Epidermal melanocyte (primary cell): ENCODE measurements at regions not wholly inside any gene's neighbourhood (a gene's known extent, or its start where the extent isn't known, plus 50 kb on each side); places are given as distances from the start of the nearest gene placed in this dataset.

ENCODE experiments used
- DNase-seq: peaks from one replicate; pipeline ENCODE4 v3.0.0; 2011; ENCODE audit warnings: low spot score; ENCODE audit not compliant: insufficient read length

DNA sequence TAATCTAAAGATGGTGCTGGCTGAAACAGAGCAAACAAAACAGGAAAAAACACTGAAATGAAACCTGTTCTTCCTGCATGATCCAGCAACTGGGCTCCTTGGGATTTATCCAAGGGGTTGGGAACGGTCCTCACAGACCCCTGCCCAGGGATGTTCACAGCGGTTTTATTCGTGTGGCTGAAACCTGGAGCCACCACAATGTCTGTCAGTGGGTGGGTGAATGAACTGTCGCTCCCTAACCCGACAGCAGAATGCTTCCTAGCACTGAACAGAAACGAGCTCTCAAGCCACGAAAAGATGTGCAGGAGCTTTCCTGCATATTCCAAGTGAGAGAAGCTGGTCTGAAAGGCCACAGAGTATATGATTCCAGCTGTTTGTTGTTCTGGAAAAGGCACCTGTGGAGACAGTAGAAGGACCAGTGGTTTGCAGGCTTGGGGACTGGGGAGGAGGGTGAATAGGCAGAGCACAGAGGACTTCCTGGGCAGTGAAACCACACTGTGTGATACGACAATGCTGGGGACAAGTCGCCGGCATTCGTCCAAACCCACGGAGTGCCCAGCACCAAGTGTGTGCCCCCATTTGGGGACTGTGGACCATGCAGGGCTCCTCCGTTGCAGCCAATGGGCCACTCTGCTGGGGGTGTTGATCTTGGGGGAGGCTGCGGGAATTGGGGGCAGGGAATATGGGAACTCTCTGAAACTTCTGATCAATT, 73.9 kb downstream of the TEX29 start:
- DNase-seq = no peak

- no peak for DNase-seq
Measured at GRCh38 chr13:111395511-111396393, 75.3 kb downstream of the TEX29 start.

- no peak for DNase-seq
Measured at GRCh38 chr13:111396457-111396856, 76.0 kb downstream of the TEX29 start.

- DNase-seq = no peak
Measured at GRCh38 chr13:111397202-111397880, 76.9 kb downstream of the TEX29 start.

GRCh38 chr13:111398196-111398595, 77.8 kb downstream of the TEX29 start:
- DNase-seq = no peak

- DNase-seq = no peak
Measured at GRCh38 chr13:111398715-111399299, 78.4 kb downstream of the TEX29 start.

GRCh38 chr13:111399334-111399733, 78.9 kb downstream of the TEX29 start:
- no peak for DNase-seq

- no peak for DNase-seq
Measured at GRCh38 chr13:111399776-111400538, 79.5 kb downstream of the TEX29 start.

- no peak for DNase-seq
Measured at GRCh38 chr13:111401151-111401550, 80.7 kb downstream of the TEX29 start.

GRCh38 chr13:111401755-111402154, 81.3 kb downstream of the TEX29 start:
- DNase-seq = no peak

DNA sequence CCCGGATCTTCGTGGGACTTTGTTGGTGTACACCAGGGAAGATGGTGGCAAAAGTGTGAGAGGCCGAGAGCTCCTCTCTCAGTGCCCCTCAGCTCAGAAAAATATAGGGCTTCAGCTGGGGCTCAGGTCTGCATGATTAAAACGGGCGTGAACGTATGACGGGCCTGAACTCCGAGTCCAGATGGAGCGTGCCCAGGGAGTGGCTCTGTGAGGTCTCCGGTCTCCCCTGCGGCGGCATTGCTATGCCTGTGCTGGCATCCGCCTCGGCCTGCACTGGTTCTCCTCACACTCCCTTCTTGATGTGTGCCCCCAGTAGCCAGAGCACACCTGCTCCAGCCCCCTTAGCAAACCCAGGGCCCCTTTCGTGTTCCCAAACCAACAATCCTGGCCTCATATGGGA, 82.0 kb downstream of the TEX29 start:
- no peak for DNase-seq

DNA sequence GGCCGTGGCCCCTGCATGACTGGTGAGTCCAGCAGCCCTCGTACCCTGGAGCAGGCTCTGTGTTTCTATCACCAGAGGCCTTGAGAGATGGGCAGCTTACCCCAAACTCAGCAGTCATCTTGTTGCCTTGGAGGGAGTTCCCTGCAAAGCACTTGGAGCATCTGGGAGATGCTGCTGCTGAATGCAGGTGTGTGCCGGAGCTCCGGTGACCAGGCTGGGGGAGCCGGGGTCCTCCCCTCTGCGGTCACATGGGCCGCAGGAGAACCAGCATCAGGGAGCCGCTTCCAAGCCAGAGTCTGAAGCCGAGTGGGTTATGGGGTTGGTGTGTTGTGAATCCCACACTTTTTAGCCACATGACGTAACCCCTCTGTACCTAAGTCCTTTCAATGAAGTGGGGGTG, 82.8 kb downstream of the TEX29 start:
- no peak for DNase-seq

GRCh38 chr13:111404746-111405145, 84.3 kb downstream of the TEX29 start:
- no peak for DNase-seq

GRCh38 chr13:111406636-111407035, 86.2 kb downstream of the TEX29 start:
- DNase-seq = no peak

DNA sequence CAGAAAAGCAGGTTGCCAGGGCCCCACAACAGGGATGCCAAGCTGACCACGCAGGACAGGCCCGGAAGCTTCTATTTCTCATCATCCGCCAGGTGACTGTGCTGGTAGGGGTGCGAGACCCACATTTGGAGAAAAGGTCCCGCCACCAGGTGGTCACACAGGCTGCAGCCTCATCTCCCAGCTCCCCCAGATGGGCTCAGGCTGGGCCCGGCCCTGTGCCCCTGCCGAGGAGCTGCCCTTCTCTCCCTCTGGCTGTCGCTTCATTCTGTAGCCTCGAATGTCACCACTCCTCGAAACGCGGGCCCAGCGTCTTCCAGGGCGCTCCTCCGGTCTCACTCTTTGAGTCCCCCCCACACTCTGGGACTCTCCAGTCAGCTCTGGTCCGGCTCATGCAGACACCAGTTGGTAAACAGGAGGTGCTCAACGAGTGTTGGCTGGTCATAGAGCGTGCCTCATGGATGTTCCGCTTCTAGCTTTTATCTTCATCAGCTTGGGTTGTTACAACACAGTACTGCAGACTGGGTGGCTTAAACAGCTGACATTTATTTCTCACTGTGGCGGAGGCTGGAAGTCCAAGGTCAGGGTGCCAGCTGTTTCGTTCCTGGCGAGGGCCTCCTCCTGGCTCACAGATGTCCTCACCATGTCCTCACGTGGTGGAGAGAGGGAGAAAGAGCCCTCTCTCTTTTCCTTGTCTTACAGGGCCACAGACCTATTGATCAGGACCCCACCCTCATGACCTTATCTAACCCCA, 87.1 kb downstream of the TEX29 start:
- no peak for DNase-seq

DNA sequence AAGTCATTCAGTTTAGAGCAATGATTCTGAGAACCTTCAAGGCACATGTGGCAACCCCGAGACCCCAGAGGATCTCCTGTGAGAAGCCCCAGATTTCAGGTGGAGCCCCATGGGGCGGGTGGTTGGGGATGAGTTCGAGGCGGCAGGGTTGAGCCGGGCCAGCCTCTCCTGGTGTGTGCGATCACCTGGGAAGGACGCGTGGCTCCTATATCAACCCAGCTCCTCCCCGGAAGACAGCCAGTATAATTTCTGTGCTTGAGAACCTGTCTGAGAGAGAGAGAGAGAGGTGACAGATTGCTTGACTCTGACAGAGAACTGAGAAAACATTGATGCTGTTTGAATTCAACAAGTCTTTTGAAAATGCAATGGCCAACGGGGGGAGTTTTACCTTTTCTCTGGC, 89.0 kb downstream of the TEX29 start:
- no peak for DNase-seq

DNA sequence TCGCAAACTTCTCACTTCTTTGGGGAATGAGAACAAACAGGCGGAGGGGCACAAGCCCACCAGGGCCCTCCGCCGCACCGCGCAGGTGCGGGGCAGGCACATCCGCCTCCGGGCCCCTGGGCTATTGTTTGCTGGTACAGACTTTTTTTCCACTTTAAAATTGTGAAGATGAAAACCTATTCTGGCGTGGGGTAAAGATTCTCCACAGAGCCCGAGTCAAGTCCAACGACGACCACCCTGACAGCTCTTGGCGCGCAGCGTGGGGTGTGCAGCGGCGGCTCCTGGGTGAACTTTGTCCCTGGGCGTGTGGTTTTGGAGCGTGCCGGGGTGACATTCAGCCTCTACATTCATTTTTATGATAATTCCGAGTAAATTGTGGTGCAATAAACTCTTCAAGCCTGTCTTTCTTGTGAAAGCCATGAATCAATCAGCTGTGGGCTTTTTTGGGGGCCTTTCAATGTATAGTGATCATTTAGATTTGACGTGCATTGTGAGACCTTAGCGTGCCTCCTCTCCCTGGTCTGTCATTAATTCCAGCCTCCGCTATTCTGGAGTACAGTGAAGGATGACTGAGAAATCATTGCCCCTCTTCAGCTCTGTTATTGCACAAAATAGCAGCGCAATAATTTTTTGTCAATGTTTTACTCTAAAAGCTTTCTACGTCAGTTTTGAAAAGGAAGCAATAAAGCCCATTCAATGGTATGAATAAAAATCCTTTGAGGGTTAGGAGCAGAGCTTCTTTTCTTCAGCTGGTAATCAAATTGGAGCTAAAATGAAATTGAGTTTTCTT, 90.0 kb downstream of the TEX29 start:
- DNase-seq = no peak

DNA sequence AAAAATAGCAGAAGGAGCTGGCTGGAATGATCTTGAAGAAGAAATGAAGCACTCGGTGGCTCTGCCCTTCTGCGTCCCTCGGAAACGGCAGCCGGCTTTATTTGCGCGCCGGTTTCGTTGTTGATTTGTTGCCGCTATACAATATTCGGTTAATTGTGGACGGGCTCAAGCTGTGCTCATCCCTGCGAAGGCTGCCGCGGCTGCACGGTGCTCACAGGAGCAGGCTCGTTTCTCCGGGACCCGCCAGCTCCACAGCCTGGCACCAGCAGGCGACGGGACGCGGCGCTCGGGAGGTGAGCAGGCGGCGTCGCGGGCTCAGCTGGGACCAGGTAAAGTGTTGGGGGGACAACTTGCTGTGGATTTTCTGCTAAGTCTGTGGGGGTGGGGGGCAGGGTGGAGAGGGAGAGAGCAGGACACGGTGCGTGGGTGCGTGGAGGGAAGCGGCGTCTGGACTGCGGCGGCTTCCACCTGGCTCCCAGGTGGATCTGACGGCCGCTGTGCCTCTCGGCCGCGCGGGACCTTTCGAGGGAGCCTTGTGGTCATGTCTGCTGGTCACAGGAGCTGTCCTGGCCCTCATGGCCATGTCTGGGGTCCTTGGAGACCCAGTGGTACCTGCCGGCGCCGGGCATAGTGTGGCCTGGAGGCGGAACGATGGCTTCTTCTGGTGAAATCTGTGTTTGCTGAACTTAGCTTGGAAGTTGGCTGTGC, 90.9 kb downstream of the TEX29 start:
- no peak for DNase-seq
